Mesenchymal stem cell (in vitro differentiated cells and primary cell): ENCODE measurements at regions not wholly inside any gene's neighbourhood (a gene's known extent, or its start where the extent isn't known, plus 50 kb on each side); places are given as distances from the start of the nearest gene placed in this dataset.

Source experiments
- DNase-seq: peaks from one replicate; pipeline ENCODE4 v3.0.0-alpha.2; 2013
- H2AFZ ChIP-seq: one replicate; pipeline ENCODE4 v1.6.1; 2013; ENCODE audit warnings: low read depth, mild to moderate bottlenecking, control low read depth, inconsistent platforms, low read length, moderate library complexity
- H2AK5ac ChIP-seq: 2 replicates; pipeline ENCODE4 v1.6.1; 2013; ENCODE audit warnings: low read length, moderate library complexity, mild to moderate bottlenecking, inconsistent platforms; ENCODE audit not compliant: severe bottlenecking
- H2BK120ac ChIP-seq: one replicate; pipeline ENCODE4 v1.6.1; 2013; ENCODE audit warnings: low read depth, mild to moderate bottlenecking, inconsistent platforms, low read length, moderate library complexity
- H2BK12ac ChIP-seq, 2 experiments: one replicate each; pipeline ENCODE4 v1.6.1; 2013; ENCODE audit warnings: inconsistent platforms in 2 of 2, low read length in 2 of 2, mild to moderate bottlenecking in 2 of 2, moderate library complexity in 2 of 2, control low read depth in 1 of 2
- H2BK15ac ChIP-seq: one replicate; pipeline ENCODE4 v1.6.1; 2013; ENCODE audit warnings: mild to moderate bottlenecking, low read depth, inconsistent platforms; ENCODE audit not compliant: poor library complexity, severe bottlenecking
- H2BK5ac ChIP-seq: 2 replicates; pipeline ENCODE4 v1.6.1; 2013; ENCODE audit warnings: low read depth, mild to moderate bottlenecking, low read length, control low read depth, inconsistent platforms; ENCODE audit not compliant: poor library complexity, severe bottlenecking
- H3K14ac ChIP-seq, 2 experiments: one replicate each; pipeline ENCODE4 v1.6.1; 2013; ENCODE audit warnings: inconsistent platforms in 2 of 2, low read length in 2 of 2, control low read depth in 1 of 2, mild to moderate bottlenecking in 1 of 2, moderate library complexity in 1 of 2
- H3K18ac ChIP-seq, 2 experiments: one replicate each; pipeline ENCODE4 v1.6.1; 2013; ENCODE audit warnings: inconsistent platforms in 2 of 2, low read length in 2 of 2, control low read depth in 1 of 2, low read depth in 1 of 2, mild to moderate bottlenecking in 1 of 2
- H3K23ac ChIP-seq, 2 experiments: one replicate each; pipeline ENCODE4 v1.6.1; 2013; ENCODE audit warnings: inconsistent platforms in 2 of 2, low read length in 2 of 2, mild to moderate bottlenecking in 2 of 2, moderate library complexity in 2 of 2, control low read depth in 1 of 2
- H3K27ac ChIP-seq: 2 replicates; pipeline ENCODE4 v1.5.1; 2013; ENCODE audit warnings: mild to moderate bottlenecking, moderate library complexity, low read length, control low read depth, inconsistent platforms; ENCODE audit not compliant: poor library complexity, severe bottlenecking
- H3K27me3 ChIP-seq, 2 experiments: 2 replicates each; pipeline versions ENCODE4 v1.6.1 to v1.7.0; 2013; ENCODE audit warnings: low read length in 2 of 2, mild to moderate bottlenecking in 2 of 2, moderate library complexity in 2 of 2, control low read depth in 1 of 2, inconsistent platforms in 1 of 2; ENCODE audit not compliant: control insufficient read depth in 1 of 2, insufficient read depth in 1 of 2
- H3K36me3 ChIP-seq, 2 experiments: 2 replicates each; pipeline versions ENCODE4 v1.6.1 to v1.7.0; 2013; ENCODE audit warnings: low read length in 2 of 2, control low read depth in 1 of 2, inconsistent platforms in 1 of 2, low read depth in 1 of 2, mild to moderate bottlenecking in 1 of 2; ENCODE audit not compliant: insufficient read depth in 2 of 2, control insufficient read depth in 1 of 2
- H3K4ac ChIP-seq, 2 experiments: one replicate each; pipeline ENCODE4 v1.6.1; 2013; ENCODE audit warnings: inconsistent platforms in 2 of 2, low read length in 2 of 2, mild to moderate bottlenecking in 2 of 2, moderate library complexity in 2 of 2, control low read depth in 1 of 2, low read depth in 1 of 2
- H3K4me1 ChIP-seq: 2 replicates; pipeline ENCODE4 v1.6.1; 2013; ENCODE audit warnings: low read depth, low read length, control low read depth; ENCODE audit not compliant: control insufficient read depth, insufficient read depth
- H3K4me2 ChIP-seq: 2 replicates; pipeline ENCODE4 v1.6.1; 2013; ENCODE audit warnings: low read length, mild to moderate bottlenecking, inconsistent platforms; ENCODE audit not compliant: poor library complexity, severe bottlenecking
- H3K4me3 ChIP-seq, 2 experiments: 2 replicates each; pipeline versions ENCODE4 v1.5.1 to v1.7.0; 2013; ENCODE audit warnings: low read length in 2 of 2, mild to moderate bottlenecking in 2 of 2, control low read depth in 1 of 2, low read depth in 1 of 2; ENCODE audit not compliant: insufficient read depth in 1 of 2
- H3K79me1 ChIP-seq: replicated peaks from 2 replicates; pipeline ENCODE4 v1.6.1; 2013; ENCODE audit warnings: mild to moderate bottlenecking, control low read depth, low read length, inconsistent platforms; ENCODE audit not compliant: poor library complexity, severe bottlenecking
- H3K9ac ChIP-seq: 2 replicates; pipeline ENCODE4 v1.7.0; 2013; ENCODE audit warnings: mild to moderate bottlenecking, low read length, moderate library complexity
- H3K9me3 ChIP-seq: 2 replicates; pipeline ENCODE4 v1.7.0; 2013; ENCODE audit warnings: mild to moderate bottlenecking, low read length; ENCODE audit not compliant: control insufficient read depth
- H4K8ac ChIP-seq: one replicate; pipeline ENCODE4 v1.6.1; 2013; ENCODE audit warnings: inconsistent platforms, mild to moderate bottlenecking, low read length, moderate library complexity
- H4K91ac ChIP-seq: one replicate; pipeline ENCODE4 v1.6.1; 2013; ENCODE audit warnings: mild to moderate bottlenecking, low read length, inconsistent platforms
- WGBS: methylation state at CpG from one replicate; pipeline ENCODE4 v1.1.7; 2013; ENCODE audit warnings: mixed read lengths; 5-methylcytosine and 5-hydroxymethylcytosine counted together

- H3K27ac ChIP-seq, result no peak overlapping the region
- no peaks in the 10 kb centered on the region for H3K36me3 ChIP-seq
- DNase-seq, result no peak
- no peak overlapping the region for H4K91ac ChIP-seq
- no peak overlapping the region for H3K23ac ChIP-seq
- H2BK15ac ChIP-seq, result no peak overlapping the region
- peaks cover 16% of the 10 kb centered on the region for H3K9me3 ChIP-seq
- H3K4me1 ChIP-seq, result no peaks in the 10 kb centered on the region
- no peak overlapping the region for H3K14ac ChIP-seq
- no peaks in the 10 kb centered on the region for H3K27me3 ChIP-seq
- no peak overlapping the region for H2AK5ac ChIP-seq
- no peak overlapping the region for H2AFZ ChIP-seq
- H3K4ac ChIP-seq, result no peak overlapping the region
- no peak overlapping the region for H3K18ac ChIP-seq
- no peak overlapping the region for H3K4me2 ChIP-seq
- H2BK5ac ChIP-seq, result no peak overlapping the region
- 73% methylated on average over 2 of the region's 3 CpGs for WGBS
- no peak overlapping the region for H2BK12ac ChIP-seq
- no peak overlapping the region for H2BK120ac ChIP-seq
- no peaks in the 10 kb centered on the region for H3K79me1 ChIP-seq
- H4K8ac ChIP-seq, result no peak overlapping the region
- no peak overlapping the region for H3K4me3 ChIP-seq
- H3K9ac ChIP-seq, result no peak overlapping the region
Measured at GRCh38 chr5:8557728-8558127, 688.8 kb downstream of the MTRR start.

DNA sequence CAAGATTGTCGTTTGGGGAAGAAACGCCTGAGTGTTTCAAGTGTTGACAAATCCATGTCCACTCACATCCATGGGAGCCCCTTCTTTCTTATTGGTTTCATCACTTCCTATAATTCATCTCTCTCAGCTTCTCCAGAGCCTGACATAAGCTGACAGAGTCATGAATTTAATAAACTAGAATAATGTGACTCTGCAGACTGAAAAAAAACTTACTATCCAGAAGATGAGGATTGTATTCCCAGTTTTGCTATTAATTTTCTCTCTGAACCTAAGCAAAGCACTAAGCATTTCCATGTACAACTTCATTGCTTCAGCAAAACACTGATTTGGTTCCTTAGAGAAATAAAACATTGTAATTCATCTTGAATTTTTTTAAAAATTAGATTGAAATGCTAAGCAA lies 691.8 kb downstream of the MTRR start:
- Histone ChIP-seq H3K14ac (no peak overlapping the region), H2BK12ac (no peak overlapping the region), H3K23ac (no peak overlapping the region), H2BK120ac (no peak overlapping the region), H3K4me3 (no peak overlapping the region), H3K18ac (no peak overlapping the region), H4K91ac (no peak overlapping the region), H2BK15ac (no peak overlapping the region), H2BK5ac (no peak overlapping the region), H3K27me3 (no peaks in the 10 kb centered on the region), H3K79me1 (no peaks in the 10 kb centered on the region), H2AK5ac (no peak overlapping the region), H3K4me2 (no peak overlapping the region), H3K27ac (no peak overlapping the region), H2AFZ (no peak overlapping the region), H3K9ac (no peak overlapping the region), H4K8ac (no peak overlapping the region), H3K9me3 (peaks cover 2% of the 10 kb centered on the region), H3K36me3 (no peaks in the 10 kb centered on the region), H3K4me1 (no peaks in the 10 kb centered on the region), H3K4ac (no peak overlapping the region)
- WGBS, result 75% methylated on average over 2 of the region's 2 CpGs
- no peak for DNase-seq

DNA sequence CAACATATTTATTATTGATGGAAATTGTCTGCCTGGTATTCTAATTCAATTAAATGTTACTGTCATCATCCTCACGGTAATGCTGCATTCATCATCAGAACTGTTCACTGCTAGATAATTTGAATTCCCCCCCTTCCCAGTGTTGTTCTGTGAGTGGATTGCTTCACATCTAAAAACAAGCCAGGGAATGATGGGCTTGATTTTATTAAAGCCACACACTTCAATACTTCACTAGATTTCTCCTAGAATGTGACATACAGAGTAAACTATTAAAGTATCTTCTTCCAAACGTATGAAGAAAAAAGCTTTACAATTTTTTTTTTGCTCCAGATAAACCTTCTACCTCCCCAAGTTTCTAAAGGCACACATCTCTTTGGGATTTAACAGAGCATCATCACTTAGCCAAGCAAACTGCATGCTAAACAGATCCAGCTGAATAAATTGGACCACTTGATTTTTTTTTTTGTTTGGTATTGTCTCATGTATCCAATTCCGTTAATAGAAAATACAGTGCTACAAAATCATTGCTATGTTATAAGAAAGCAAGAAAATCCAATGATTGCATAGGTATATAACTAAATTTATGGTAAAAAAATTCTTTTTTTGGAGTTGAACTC lies 692.4 kb downstream of the MTRR start:
- no peak overlapping the region for H2AFZ ChIP-seq
- no peaks in the 10 kb centered on the region for H3K4me1 ChIP-seq
- no peak overlapping the region for H2AK5ac ChIP-seq
- H4K8ac ChIP-seq, result no peak overlapping the region
- H3K27me3 ChIP-seq, result no peaks in the 10 kb centered on the region
- H3K9ac ChIP-seq, result no peak overlapping the region
- no peaks in the 10 kb centered on the region for H3K9me3 ChIP-seq
- no peaks in the 10 kb centered on the region for H3K36me3 ChIP-seq
- H3K23ac ChIP-seq, result no peak overlapping the region
- H3K4me2 ChIP-seq, result no peak overlapping the region
- no peak overlapping the region for H2BK12ac ChIP-seq
- no peak overlapping the region for H3K4ac ChIP-seq
- no peak overlapping the region for H2BK120ac ChIP-seq
- no peaks in the 10 kb centered on the region for H3K79me1 ChIP-seq
- H2BK15ac ChIP-seq, result no peak overlapping the region
- DNase-seq, result no peak
- 79% methylated on average over 1 of the region's 3 CpGs for WGBS
- no peak overlapping the region for H4K91ac ChIP-seq
- no peak overlapping the region for H3K27ac ChIP-seq
- no peak overlapping the region for H3K14ac ChIP-seq
- no peak overlapping the region for H3K18ac ChIP-seq
- H3K4me3 ChIP-seq, result no peak overlapping the region
- no peak overlapping the region for H2BK5ac ChIP-seq

DNA sequence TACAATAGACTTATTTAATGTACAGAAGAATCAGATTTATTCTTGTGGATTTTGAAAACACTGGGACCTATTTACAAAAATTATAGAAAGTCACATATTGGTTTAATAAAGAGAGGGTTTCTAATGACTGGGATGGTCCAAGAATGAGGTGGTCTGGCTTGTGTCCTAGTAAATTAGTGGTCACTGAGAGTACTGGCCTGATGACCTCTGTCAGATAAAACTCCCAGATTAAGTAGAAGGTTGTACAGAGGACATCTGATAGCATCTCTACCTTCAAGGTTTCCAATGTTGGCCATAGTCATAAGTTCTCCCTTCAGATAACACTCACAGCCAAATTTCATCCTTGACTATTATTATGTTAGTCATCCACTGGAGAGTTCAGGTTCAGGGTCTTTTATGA lies 692.9 kb downstream of the MTRR start:
- Histone ChIP-seq H2AK5ac (no peak overlapping the region), H2AFZ (no peak overlapping the region), H3K4me2 (no peak overlapping the region), H3K4me1 (no peaks in the 10 kb centered on the region), H3K27ac (no peak overlapping the region), H3K4ac (no peak overlapping the region), H4K8ac (no peak overlapping the region), H3K79me1 (no peaks in the 10 kb centered on the region), H3K14ac (no peak overlapping the region), H2BK12ac (no peak overlapping the region), H2BK15ac (no peak overlapping the region), H2BK5ac (no peak overlapping the region), H2BK120ac (no peak overlapping the region), H3K36me3 (no peaks in the 10 kb centered on the region), H3K18ac (no peak overlapping the region), H3K9ac (no peak overlapping the region), H4K91ac (no peak overlapping the region), H3K27me3 (no peaks in the 10 kb centered on the region), H3K4me3 (no peak overlapping the region), H3K23ac (no peak overlapping the region), H3K9me3 (no peaks in the 10 kb centered on the region)
- no peak for DNase-seq
